Right atrium auricular region (tissue), 2 donors: ENCODE measurements at regions not wholly inside any gene's neighbourhood (a gene's known extent, or its start where the extent isn't known, plus 50 kb on each side); places are given as distances from the start of the nearest gene placed in this dataset.

Experiments
- DNase-seq: peaks from one replicate; pipeline ENCODE4 v3.0.0-alpha.2; 2019; ENCODE audit warnings: low spot score
- H3K27ac ChIP-seq, 2 donors: fragments of 200-600 bp; sonication (generic); 1 replicate in 1 of 2; 2 replicates in 1 of 2; pipeline ENCODE4 v1.5.1; 2016 to 2019
- H3K27me3 ChIP-seq, 2 donors: fragments of 200-600 bp; sonication (generic); one replicate each; pipeline versions ENCODE4 v1.5.1 to v1.6.0; 2017 to 2019
- H3K36me3 ChIP-seq: fragments of 200-600 bp; sonication (generic); one replicate; pipeline ENCODE4 v1.5.1; 2016
- H3K4me1 ChIP-seq, 2 donors: fragments of 200-600 bp; sonication (generic); one replicate each; pipeline versions ENCODE4 v1.5.1 to v1.6.0; 2017 to 2019
- H3K4me3 ChIP-seq, 2 donors: fragments of 200-600 bp; sonication (generic); 1 replicate in 1 of 2; 2 replicates in 1 of 2; pipeline ENCODE4 v1.5.1; 2017 to 2019; ENCODE audit warnings: mild to moderate bottlenecking in 1 of 2, moderate library complexity in 1 of 2
- H3K9me3 ChIP-seq, 2 donors: fragments of 200-600 bp; sonication (generic); one replicate each; pipeline ENCODE4 v1.5.1; 2019
- TF ChIP-seq, protein P1 (sequence below), 2 donors: fragments of 200-600 bp; sonication (generic); IDR thresholded peaks; one replicate each; pipeline ENCODE4 v1.5.1; 2019; ENCODE audit warnings: antibody characterized with exemption in 2 of 2

DNA sequence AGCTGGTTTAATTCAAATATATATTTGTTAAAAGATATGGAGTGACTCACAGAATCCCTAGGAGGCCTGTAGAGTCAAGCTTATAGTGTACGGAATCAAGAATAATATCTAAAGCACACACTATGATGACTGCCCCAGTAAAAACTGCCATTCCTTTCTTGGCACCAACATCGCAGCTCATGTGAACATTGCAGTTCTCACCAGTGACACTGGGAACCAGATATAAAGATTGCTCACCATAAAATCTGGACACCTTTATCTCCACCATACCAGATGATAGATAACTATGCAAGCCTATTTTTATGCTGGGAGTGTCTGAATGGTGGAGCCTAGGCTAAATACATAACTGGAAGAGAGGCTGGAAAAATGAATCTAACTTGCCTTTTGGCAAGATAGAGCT, 463.9 kb upstream of the TBX3 start:
- TF ChIP-seq, protein P1, sequence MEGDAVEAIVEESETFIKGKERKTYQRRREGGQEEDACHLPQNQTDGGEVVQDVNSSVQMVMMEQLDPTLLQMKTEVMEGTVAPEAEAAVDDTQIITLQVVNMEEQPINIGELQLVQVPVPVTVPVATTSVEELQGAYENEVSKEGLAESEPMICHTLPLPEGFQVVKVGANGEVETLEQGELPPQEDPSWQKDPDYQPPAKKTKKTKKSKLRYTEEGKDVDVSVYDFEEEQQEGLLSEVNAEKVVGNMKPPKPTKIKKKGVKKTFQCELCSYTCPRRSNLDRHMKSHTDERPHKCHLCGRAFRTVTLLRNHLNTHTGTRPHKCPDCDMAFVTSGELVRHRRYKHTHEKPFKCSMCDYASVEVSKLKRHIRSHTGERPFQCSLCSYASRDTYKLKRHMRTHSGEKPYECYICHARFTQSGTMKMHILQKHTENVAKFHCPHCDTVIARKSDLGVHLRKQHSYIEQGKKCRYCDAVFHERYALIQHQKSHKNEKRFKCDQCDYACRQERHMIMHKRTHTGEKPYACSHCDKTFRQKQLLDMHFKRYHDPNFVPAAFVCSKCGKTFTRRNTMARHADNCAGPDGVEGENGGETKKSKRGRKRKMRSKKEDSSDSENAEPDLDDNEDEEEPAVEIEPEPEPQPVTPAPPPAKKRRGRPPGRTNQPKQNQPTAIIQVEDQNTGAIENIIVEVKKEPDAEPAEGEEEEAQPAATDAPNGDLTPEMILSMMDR (IDR thresholded peaks at IDR 0.05): no peak
- no peak for DNase-seq
- no peak overlapping the region for H3K27ac ChIP-seq
- H3K27me3 ChIP-seq: no peaks in the 10 kb centered on the region
- H3K36me3 ChIP-seq: no peaks in the 10 kb centered on the region
- no peaks in the 10 kb centered on the region for H3K4me1 ChIP-seq
- H3K4me3 ChIP-seq: no peak overlapping the region
- no peaks in the 10 kb centered on the region for H3K9me3 ChIP-seq

DNA sequence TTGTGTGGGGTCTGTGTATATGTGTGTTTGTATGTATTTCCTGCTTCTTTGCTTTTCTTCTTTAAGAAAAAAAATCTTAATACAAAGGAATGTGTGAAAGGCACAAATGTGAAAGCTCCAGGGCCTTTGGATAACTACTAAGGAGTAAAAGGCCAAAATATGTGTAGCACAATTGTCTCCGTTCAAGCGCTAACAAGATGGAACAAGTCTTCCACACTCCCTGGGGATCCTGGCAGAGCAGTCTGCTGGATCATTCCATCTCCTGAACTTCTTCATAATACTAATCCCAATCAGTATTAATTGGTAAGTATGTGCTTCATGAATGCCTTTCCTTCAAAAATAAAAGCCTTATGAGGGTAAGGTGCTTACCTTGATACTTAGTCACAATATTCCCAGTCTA, 462.5 kb upstream of the TBX3 start:
- H3K27ac ChIP-seq: no peak overlapping the region
- DNase-seq: no peak

DNA sequence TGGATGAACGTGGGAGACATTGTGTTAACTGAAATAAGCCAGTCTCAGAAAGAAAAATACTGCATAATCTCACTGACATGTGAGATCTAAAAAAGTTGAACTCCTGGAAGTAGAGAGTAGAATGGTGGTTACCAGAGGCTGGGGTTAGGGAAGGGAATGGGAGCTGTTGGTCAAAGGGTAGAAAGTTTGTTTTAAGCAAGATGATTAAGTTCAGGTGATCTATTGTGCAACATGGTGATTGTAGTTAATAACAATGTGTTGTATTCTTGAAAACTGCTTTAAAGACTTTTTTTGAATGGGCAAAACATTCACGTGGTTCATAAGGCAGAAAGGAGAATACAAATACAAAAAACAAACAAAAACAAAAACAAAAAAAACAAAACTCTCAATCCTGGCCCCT, 460.4 kb upstream of the TBX3 start:
- DNase-seq: no peak
- Histone ChIP-seq H3K36me3 (no peaks in the 10 kb centered on the region), H3K9me3 (no peaks in the 10 kb centered on the region), H3K27me3 (no peaks in the 10 kb centered on the region), H3K4me3 (no peak overlapping the region), H3K4me1 (no peaks in the 10 kb centered on the region), H3K27ac (no peak overlapping the region)
- TF ChIP-seq, protein P1 (IDR thresholded peaks at IDR 0.05): no peak

More for the DNA sequence above, 462.5 kb upstream of the TBX3 start:
- Histone ChIP-seq H3K36me3 (no peaks in the 10 kb centered on the region), H3K27me3 (no peaks in the 10 kb centered on the region), H3K4me1 (no peaks in the 10 kb centered on the region), H3K9me3 (no peaks in the 10 kb centered on the region), H3K4me3 (no peak overlapping the region)
- TF ChIP-seq, protein P1 (IDR thresholded peaks at IDR 0.05): no peak

DNA sequence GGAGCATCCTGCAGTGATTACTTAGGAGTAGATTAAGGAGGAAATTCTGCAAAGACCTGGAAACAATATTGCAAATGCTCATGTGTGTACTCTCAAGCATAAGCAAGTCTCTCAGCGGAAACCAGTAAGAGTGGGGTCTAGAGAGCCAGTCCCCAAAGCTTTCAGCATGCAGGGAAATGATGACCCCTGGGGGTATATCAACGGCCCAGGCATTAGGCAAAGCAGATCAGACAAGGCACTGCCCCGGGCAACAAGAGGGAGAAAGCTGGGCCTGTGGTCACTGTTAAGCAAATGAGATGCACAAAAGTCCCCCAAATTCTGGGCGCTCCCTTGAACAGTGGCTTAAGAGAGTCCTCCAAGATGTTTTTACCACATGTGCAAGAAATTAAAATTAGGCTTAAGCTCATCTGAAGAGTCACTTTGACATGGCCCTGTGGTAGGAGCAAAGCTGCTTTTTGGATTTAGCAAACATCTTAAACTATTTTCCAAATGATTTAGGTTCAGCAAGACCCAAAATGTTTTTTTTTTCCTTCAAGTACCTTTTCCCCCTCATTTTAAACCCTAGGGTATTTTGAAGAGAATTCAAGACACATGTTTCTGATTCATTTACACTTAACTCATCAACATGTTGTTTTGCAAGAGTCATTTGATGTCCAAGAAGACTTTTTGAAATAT, 457.1 kb upstream of the TBX3 start:
- DNase-seq: no peak
- H3K36me3 ChIP-seq: no peaks in the 10 kb centered on the region
- TF ChIP-seq, protein P1 (IDR thresholded peaks at IDR 0.05): no peak
- H3K27ac ChIP-seq: no peak overlapping the region
- no peaks in the 10 kb centered on the region for H3K27me3 ChIP-seq
- H3K4me3 ChIP-seq: no peak overlapping the region
- peaks cover 0 to 4% of the 10 kb centered on the region in 2 donors for H3K4me1 ChIP-seq
- no peaks in the 10 kb centered on the region for H3K9me3 ChIP-seq

DNA sequence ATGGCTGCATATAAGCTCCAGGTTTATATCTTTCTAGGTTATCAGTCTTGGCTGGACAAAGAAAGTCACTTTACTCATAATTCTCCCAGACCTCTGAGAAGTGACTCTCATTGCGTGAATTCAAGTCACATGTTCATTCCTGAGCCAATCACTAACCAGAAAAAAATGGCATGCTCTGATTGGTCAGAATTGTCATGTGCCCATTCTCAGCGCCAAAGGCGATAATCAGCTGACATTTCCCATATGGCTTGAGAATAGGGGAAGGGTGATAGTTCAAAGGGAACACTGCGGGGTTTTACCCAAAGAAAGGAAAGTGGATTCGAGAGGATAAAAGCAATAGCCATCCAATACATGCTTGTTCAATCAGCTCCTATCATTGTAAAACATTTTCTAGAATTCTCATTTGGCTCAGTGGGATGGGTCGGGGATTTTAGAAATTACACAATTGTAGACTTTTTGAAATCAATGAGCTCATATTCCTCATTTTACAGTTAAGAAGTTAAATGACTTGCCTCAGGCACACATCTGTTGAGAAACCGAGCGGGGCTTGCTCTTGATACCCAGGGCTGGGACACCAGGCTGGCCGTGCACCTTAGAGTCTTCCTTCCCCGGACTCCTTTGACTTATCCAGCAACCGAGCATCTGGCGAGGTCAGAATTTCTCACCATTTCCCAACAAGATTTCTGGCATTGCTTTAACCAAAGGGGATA, 454.0 kb upstream of the TBX3 start:
- Histone ChIP-seq H3K4me3 (no peak overlapping the region), H3K36me3 (no peaks in the 10 kb centered on the region), H3K9me3 (peaks cover 0 to 8% of the 10 kb centered on the region in 2 donors), H3K4me1 (peaks cover 0 to 5% of the 10 kb centered on the region in 2 donors), H3K27ac (no peak overlapping the region), H3K27me3 (no peaks in the 10 kb centered on the region)
- no peak for DNase-seq
- TF ChIP-seq, protein P1 (IDR thresholded peaks at IDR 0.05): no peak
